Upper lobe of right lung (tissue), 1 donor: ENCODE measurements at regions not wholly inside any gene's neighbourhood (a gene's known extent, or its start where the extent isn't known, plus 50 kb on each side); places are given as distances from the start of the nearest gene placed in this dataset.
"Not testable (repeated sequence)": the region's sequence is repeated elsewhere in the genome, so short reads cannot be mapped to it uniquely, and the experiment has no call there.

Experiments
- ATAC-seq: fragments of 200-7000 bp; cut with Tn5 transposase; one replicate; pipeline ENCODE4 v1.9.1; 2020; ENCODE audit warnings: mild to moderate bottlenecking, moderate library complexity
- DNase-seq: peaks from one replicate; pipeline ENCODE4 v3.0.0-alpha.2; 2020
- H3K27ac ChIP-seq: fragments of 200-600 bp; one replicate; pipeline ENCODE4 v1.8.0; 2022
- H3K27me3 ChIP-seq: fragments of 200-600 bp; one replicate; pipeline ENCODE4 v1.8.0; 2022; ENCODE audit warnings: mild to moderate bottlenecking
- H3K36me3 ChIP-seq: fragments of 200-600 bp; one replicate; pipeline ENCODE4 v1.8.0; 2022
- H3K4me1 ChIP-seq: fragments of 200-600 bp; one replicate; pipeline ENCODE4 v1.8.0; 2022
- H3K4me3 ChIP-seq: fragments of 200-600 bp; one replicate; pipeline ENCODE4 v1.8.0; 2022; ENCODE audit warnings: mild to moderate bottlenecking
- H3K9me3 ChIP-seq: fragments of 200-600 bp; one replicate; pipeline ENCODE4 v1.8.0; 2022
- CTCF ChIP-seq: fragments of 200-600 bp; IDR thresholded peaks from one replicate; pipeline ENCODE4 v1.8.0; 2022; ENCODE audit warnings: antibody characterized with exemption
- intact Hi-C: fragments of 100-400 bp; cut with DNase I; formaldehyde crosslinking; loops from one replicate; pipeline ENCODE4 v1.11.0; 2022
- donor health status: DM: no; HTN: yes; CAD: no; lungs with severe emphysema.

GRCh38 chr9:106775960-106776359, 87.0 kb upstream of the ZNF462 start:
- no peak for TF ChIP-seq CTCF
- no peak overlapping the region for H3K27ac ChIP-seq
- no peaks in the 10 kb centered on the region for H3K27me3 ChIP-seq

GRCh38 chr9:106779796-106780195, 83.2 kb upstream of the ZNF462 start:
- no peaks in the 10 kb centered on the region for H3K27me3 ChIP-seq
- no peak overlapping the region for H3K27ac ChIP-seq
- H3K4me1 ChIP-seq: no peaks in the 10 kb centered on the region
- DNase-seq (no peak), ATAC-seq (no peak)
- H3K4me3 ChIP-seq: no peak overlapping the region
- H3K36me3 ChIP-seq: no peaks in the 10 kb centered on the region
- no peak for TF ChIP-seq CTCF
- intact Hi-C loops: no loop called here
- no peaks in the 10 kb centered on the region for H3K9me3 ChIP-seq

More at GRCh38 chr9:106775960-106776359, 87.0 kb upstream of the ZNF462 start:
- Histone ChIP-seq H3K9me3 (no peaks in the 10 kb centered on the region), H3K4me3 (no peak overlapping the region), H3K36me3 (no peaks in the 10 kb centered on the region), H3K4me1 (no peaks in the 10 kb centered on the region)
- ATAC-seq (no peak), DNase-seq (no peak)
- intact Hi-C loops: no loop called here

- Histone ChIP-seq H3K4me3 (no peak overlapping the region), H3K27me3 (no peaks in the 10 kb centered on the region), H3K36me3 (no peaks in the 10 kb centered on the region), H3K27ac (no peak overlapping the region), H3K4me1 (no peaks in the 10 kb centered on the region), H3K9me3 (no peaks in the 10 kb centered on the region)
- ATAC-seq (no peak), DNase-seq (no peak)
- TF ChIP-seq CTCF: no peak
- intact Hi-C loops: no loop called here
These were observed 79.8 kb upstream of the ZNF462 start for GRCh38 chr9:106783121-106783520.

- ATAC-seq (no peak), DNase-seq (no peak)
- Histone ChIP-seq H3K27ac (no peak overlapping the region), H3K4me1 (no peaks in the 10 kb centered on the region), H3K36me3 (no peaks in the 10 kb centered on the region), H3K27me3 (no peaks in the 10 kb centered on the region), H3K9me3 (no peaks in the 10 kb centered on the region), H3K4me3 (no peak overlapping the region)
- no peak for TF ChIP-seq CTCF
- intact Hi-C loops: no loop called here
These were observed 78.9 kb upstream of the ZNF462 start for GRCh38 chr9:106784076-106784475.

GRCh38 chr9:106785200-106785599, 77.8 kb upstream of the ZNF462 start:
- H3K9me3 ChIP-seq: no peaks in the 10 kb centered on the region
- DNase-seq: no peak
- H3K36me3 ChIP-seq: no peaks in the 10 kb centered on the region
- ATAC-seq: no peak
- no peak for TF ChIP-seq CTCF
- no peak overlapping the region for H3K4me3 ChIP-seq
- H3K27ac ChIP-seq: no peak overlapping the region
- H3K27me3 ChIP-seq: no peaks in the 10 kb centered on the region
- intact Hi-C loops: no loop called here
- no peaks in the 10 kb centered on the region for H3K4me1 ChIP-seq

- H3K9me3 ChIP-seq, H3K4me3 ChIP-seq, H3K27me3 ChIP-seq, DNase-seq, ATAC-seq, intact Hi-C loops, H3K27ac ChIP-seq, H3K4me1 ChIP-seq, H3K36me3 ChIP-seq: not testable (repeated sequence)
These were observed 74.9 kb upstream of the ZNF462 start for GRCh38 chr9:106788021-106788420.
